HG03439 (cell line): ENCODE measurements at regions not wholly inside any gene's neighbourhood (a gene's known extent, or its start where the extent isn't known, plus 50 kb on each side); places are given as distances from the start of the nearest gene placed in this dataset.

Experiments
- ATAC-seq: cut with Tn5 transposase; IDR thresholded peaks from one replicate; pipeline ENCODE4 v1.9.1; 2021; ENCODE audit warnings: mild to moderate bottlenecking, moderate library complexity; ENCODE audit not compliant: unreplicated experiment

GRCh38 chr6:14450133-14450504, 332.5 kb downstream of the CD83 start:
- no peak for ATAC-seq

- ATAC-seq: no peak
Observed at GRCh38 chr6:14450578-14450977, 333.0 kb downstream of the CD83 start.

- no peak for ATAC-seq
Observed at GRCh38 chr6:14451594-14452374, 334.2 kb downstream of the CD83 start.

- no peak for ATAC-seq
Observed at GRCh38 chr6:14452567-14453527, 335.3 kb downstream of the CD83 start.

- no peak for ATAC-seq
Observed at GRCh38 chr6:14453712-14454472, 336.3 kb downstream of the CD83 start.

- ATAC-seq: no peak
Observed at GRCh38 chr6:14454473-14454775, 336.9 kb downstream of the CD83 start.

- no peak for ATAC-seq
Observed at GRCh38 chr6:14455427-14455826, 337.9 kb downstream of the CD83 start.

GRCh38 chr6:14455876-14456648, 338.5 kb downstream of the CD83 start:
- no peak for ATAC-seq

- no peak for ATAC-seq
Observed at GRCh38 chr6:14456941-14457340, 339.4 kb downstream of the CD83 start.

- no peak for ATAC-seq
Observed at GRCh38 chr6:14458669-14459266, 341.2 kb downstream of the CD83 start.

GRCh38 chr6:14459315-14459714, 341.7 kb downstream of the CD83 start:
- ATAC-seq: no peak

- no peak for ATAC-seq
Observed at GRCh38 chr6:14460556-14460955, 343.0 kb downstream of the CD83 start.

GRCh38 chr6:14462135-14462534, 344.6 kb downstream of the CD83 start:
- no peak for ATAC-seq

- no peak for ATAC-seq
Observed at GRCh38 chr6:14462566-14462965, 345.0 kb downstream of the CD83 start.

- ATAC-seq: no peak
Observed at GRCh38 chr6:14463110-14463509, 345.5 kb downstream of the CD83 start.

GRCh38 chr6:14464055-14464454, 346.5 kb downstream of the CD83 start:
- no peak for ATAC-seq

- ATAC-seq: no peak
Observed at GRCh38 chr6:14464716-14465115, 347.1 kb downstream of the CD83 start.

- ATAC-seq: no peak
Observed at GRCh38 chr6:14466278-14466677, 348.7 kb downstream of the CD83 start.

GRCh38 chr6:14467591-14467990, 350.0 kb downstream of the CD83 start:
- no peak for ATAC-seq

GRCh38 chr6:14468647-14469321, 351.2 kb downstream of the CD83 start:
- ATAC-seq: no peak
